DOHH2 (cell line): ENCODE measurements at regions not wholly inside any gene's neighbourhood (a gene's known extent, or its start where the extent isn't known, plus 50 kb on each side); places are given as distances from the start of the nearest gene placed in this dataset.

Experiments used
- CTCF ChIP-seq: fragments of 200-600 bp; sonication (generic); IDR thresholded peaks from one replicate; pipeline ENCODE4 v1.5.1; 2014; ENCODE audit warnings: antibody characterized with exemption, mild to moderate bottlenecking, low read depth, low read length; ENCODE audit not compliant: poor library complexity, severe bottlenecking
- EZH2phosphoT487 ChIP-seq: fragments of 200-600 bp; sonication (generic); IDR thresholded peaks from 2 replicates; pipeline ENCODE4 v1.6.1; 2017; ENCODE audit warnings: borderline replicate concordance, mild to moderate bottlenecking, antibody characterized with exemption, low read length, moderate library complexity, mixed read lengths

- TF ChIP-seq CTCF (no peak), EZH2phosphoT487 (no peak)
Measured at GRCh38 chr2:146244830-146245229, 1600.0 kb upstream of the ACVR2A start.
